ENCODE measurements at regions not wholly inside any gene's neighbourhood (a gene's known extent, or its start where the extent isn't known, plus 50 kb on each side); places are given as distances from the start of the nearest gene placed in this dataset.

- WGBS, 2 donors (ENCODE audit: low coverage in 1 of 2): 60 to 77% methylated on average over 2 of the region's 2 CpGs
- no peak overlapping the region for H3K27ac ChIP-seq
- no peaks in the 10 kb centered on the region for H3K9me3 ChIP-seq
- H3K36me3 ChIP-seq: no peaks in the 10 kb centered on the region
- H3K27me3 ChIP-seq: no peaks in the 10 kb centered on the region
- no peaks in the 10 kb centered on the region for H3K4me1 ChIP-seq
- ATAC-seq: no peak
- no peak overlapping the region for H3K4me3 ChIP-seq
- TF ChIP-seq POLR2A (IDR thresholded peaks at IDR 0.05) (no peak), EP300 (IDR thresholded peaks at IDR 0.05) (no peak), POLR2AphosphoS5 (IDR thresholded peaks at IDR 0.05) (no peak), CTCF (IDR thresholded peaks at IDR 0.05) (no peak)
These were observed 683.9 kb downstream of the CCSER2 start for GRCh38 chr10:85012305-85012704.

DNA sequence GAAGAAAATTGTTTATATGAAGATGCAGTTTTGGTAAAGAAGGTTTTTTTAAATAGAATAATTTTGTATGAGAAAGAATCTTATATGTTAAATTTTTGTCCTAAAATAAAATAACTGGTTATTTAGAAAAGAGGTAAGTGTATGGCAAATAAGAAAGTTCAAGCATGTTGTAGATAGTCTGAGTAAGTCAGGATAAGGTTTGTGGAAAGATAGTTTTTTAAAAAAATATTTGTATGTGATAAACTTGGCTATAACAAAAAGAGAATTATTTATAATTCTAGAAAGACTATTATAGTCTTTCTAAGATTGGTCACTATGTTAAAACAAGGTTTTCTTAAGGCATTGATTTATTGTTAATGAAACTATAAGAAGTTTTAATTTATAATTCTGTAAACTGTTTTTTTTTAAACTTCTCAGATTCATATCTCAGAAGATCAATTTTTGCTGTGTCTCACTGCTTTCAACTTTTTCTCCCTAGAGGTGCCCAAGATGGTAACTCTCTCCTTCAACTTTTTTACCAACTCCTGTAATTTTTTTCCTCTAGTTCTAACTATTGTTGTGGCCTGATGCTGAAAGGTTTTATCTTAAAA lies 698.6 kb downstream of the CCSER2 start:
- no peak for ATAC-seq
- Histone ChIP-seq H3K36me3 (no peaks in the 10 kb centered on the region), H3K9me3 (peaks cover 0 to 10% (median 0%) of the 10 kb centered on the region in 3 donors), H3K4me3 (no peak overlapping the region), H3K27me3 (no peaks in the 10 kb centered on the region), H3K4me1 (no peaks in the 10 kb centered on the region), H3K27ac (no peak overlapping the region)
- TF ChIP-seq POLR2AphosphoS5 (IDR thresholded peaks at IDR 0.05) (no peak), EP300 (IDR thresholded peaks at IDR 0.05) (no peak), CTCF (IDR thresholded peaks at IDR 0.05) (no peak), POLR2A (IDR thresholded peaks at IDR 0.05) (no peak)

DNA sequence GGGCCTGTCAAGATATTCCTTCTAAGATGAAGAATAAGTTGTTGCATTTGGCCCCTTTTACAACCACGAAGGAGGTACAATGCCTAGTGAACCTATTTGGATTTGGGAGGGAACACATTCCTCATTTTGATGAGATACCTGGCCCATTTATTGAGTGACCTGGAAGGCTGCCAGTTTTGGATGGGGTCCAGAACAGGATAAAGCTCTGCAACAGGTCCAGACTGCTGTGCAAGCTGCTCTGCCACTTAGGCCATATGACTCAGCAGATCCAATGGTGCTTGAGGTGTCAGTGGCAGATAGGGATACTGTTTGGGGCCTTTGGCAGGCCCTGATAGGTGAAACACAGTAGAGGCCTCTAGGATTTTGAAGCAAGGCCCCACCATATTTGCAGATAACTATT lies 704.6 kb downstream of the CCSER2 start:
- Histone ChIP-seq H3K4me3 (no peak overlapping the region), H3K27me3 (no peaks in the 10 kb centered on the region), H3K27ac (no peak overlapping the region), H3K9me3 (peaks cover 0 to 15% (median 0%) of the 10 kb centered on the region in 3 donors), H3K4me1 (no peaks in the 10 kb centered on the region), H3K36me3 (no peaks in the 10 kb centered on the region)
- 83 to 86% methylated on average over 1 of the region's 1 CpG for WGBS, 2 donors (ENCODE audit: low coverage in 1 of 2)
- TF ChIP-seq POLR2A (IDR thresholded peaks at IDR 0.05) (no peak), EP300 (IDR thresholded peaks at IDR 0.05) (no peak), POLR2AphosphoS5 (IDR thresholded peaks at IDR 0.05) (no peak), CTCF (IDR thresholded peaks at IDR 0.05) (no peak)
- ATAC-seq: no peak

GRCh38 chr10:85036661-85037060 lies 708.3 kb downstream of the CCSER2 start:
- H3K4me1 ChIP-seq: no peaks in the 10 kb centered on the region
- WGBS, 2 donors (ENCODE audit: low coverage in 1 of 2): 74 to 94% methylated on average over 3 of the region's 3 CpGs
- TF ChIP-seq CTCF (IDR thresholded peaks at IDR 0.05): no peak
- TF ChIP-seq POLR2AphosphoS5 (IDR thresholded peaks at IDR 0.05): no peak
- TF ChIP-seq POLR2A (IDR thresholded peaks at IDR 0.05): no peak
- no peak for TF ChIP-seq EP300 (IDR thresholded peaks at IDR 0.05)
- H3K27ac ChIP-seq: no peak overlapping the region
- no peak overlapping the region for H3K4me3 ChIP-seq
- ATAC-seq: no peak
- peaks cover 0 to 31% (median 0%) of the 10 kb centered on the region in 3 donors for H3K9me3 ChIP-seq
- no peaks in the 10 kb centered on the region for H3K27me3 ChIP-seq
- H3K36me3 ChIP-seq: no peaks in the 10 kb centered on the region

DNA sequence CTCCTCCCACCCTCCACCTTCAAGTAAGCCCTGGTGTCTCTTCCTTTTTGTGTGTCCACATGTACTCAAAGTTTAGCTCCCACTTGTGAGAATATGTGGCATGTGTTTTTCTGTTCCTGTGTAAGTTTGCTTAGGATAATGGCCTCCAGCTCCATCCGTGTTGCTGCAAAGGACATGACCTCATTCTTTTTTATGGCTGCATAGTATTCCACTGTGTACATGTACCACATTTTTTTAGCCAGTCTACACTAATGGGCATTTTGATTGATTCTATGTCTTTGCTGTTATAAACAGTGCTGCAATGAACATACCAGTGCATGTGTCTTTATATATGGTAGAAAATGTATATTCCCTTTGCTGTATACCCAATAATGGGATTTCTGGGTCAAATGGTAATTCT lies 710.9 kb downstream of the CCSER2 start:
- Histone ChIP-seq H3K4me3 (no peak overlapping the region), H3K36me3 (no peaks in the 10 kb centered on the region), H3K27ac (no peak overlapping the region), H3K9me3 (peaks cover 0 to 27% (median 0%) of the 10 kb centered on the region in 3 donors), H3K4me1 (no peaks in the 10 kb centered on the region), H3K27me3 (no peaks in the 10 kb centered on the region)
- no peak for ATAC-seq
- 88 to 89% methylated on average over 1 of the region's 1 CpG for WGBS, 2 donors (ENCODE audit: low coverage in 1 of 2)
- TF ChIP-seq POLR2A (IDR thresholded peaks at IDR 0.05) (no peak), EP300 (IDR thresholded peaks at IDR 0.05) (no peak)

Measured in gastroesophageal sphincter (tissue), 4 donors.